GM19351 (cell line): ENCODE measurements at regions not wholly inside any gene's neighbourhood (a gene's known extent, or its start where the extent isn't known, plus 50 kb on each side); places are given as distances from the start of the nearest gene placed in this dataset.

Experiments
- ATAC-seq: cut with Tn5 transposase; IDR thresholded peaks from one replicate; pipeline ENCODE4 v1.9.1; 2021; ENCODE audit warnings: mild to moderate bottlenecking, moderate library complexity; ENCODE audit not compliant: unreplicated experiment

DNA sequence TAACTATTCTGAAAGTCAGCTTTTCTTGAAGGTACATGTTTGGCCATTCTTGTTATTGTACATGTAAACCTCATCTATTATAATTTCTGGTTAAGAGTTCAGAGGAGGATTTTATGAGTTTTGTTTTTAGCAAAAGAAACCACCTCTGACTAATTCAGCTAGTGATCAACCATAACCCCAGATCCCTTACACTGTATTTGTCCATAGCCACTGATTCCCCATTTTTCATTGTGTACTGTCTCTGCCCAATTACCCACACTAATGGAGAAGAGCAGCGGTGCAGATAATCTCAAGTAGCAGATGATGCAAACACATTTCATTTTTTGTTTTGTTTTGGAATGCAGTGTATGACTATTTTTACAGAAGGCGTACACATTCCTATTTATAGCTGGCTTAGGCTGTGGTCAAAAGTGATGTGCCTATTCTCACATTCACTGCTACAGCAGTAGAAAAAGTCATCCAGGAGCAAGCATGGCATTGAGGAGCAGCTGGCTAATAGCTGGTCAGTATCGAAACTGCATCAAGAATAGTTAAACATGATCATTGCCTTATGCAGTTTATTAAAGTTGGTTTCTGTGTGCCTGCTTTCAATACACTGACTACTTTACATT is 988.3 kb downstream of the DTWD2 start:
- peak; percentile 80 for ATAC-seq

DNA sequence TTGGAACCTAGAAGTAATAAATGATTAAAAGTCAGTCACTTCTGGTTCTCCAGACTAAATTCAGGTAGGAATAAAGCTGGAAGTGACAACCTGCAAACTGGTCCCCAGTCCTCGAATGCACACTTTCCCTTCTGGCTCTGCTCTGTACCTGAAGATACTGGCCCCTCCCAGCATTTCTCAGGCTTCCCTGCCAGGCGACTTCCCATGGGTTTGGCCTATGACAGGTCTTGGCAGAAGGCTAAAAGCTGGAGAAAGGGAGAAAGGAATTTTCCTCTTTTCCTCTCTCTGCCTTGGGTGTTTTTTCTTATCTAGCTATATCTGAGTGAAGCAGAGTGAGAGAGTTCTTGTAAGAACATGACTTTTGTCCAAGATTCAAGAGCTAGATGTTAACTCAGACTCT is 1005.7 kb downstream of the DTWD2 start:
- ATAC-seq: no peak

DNA sequence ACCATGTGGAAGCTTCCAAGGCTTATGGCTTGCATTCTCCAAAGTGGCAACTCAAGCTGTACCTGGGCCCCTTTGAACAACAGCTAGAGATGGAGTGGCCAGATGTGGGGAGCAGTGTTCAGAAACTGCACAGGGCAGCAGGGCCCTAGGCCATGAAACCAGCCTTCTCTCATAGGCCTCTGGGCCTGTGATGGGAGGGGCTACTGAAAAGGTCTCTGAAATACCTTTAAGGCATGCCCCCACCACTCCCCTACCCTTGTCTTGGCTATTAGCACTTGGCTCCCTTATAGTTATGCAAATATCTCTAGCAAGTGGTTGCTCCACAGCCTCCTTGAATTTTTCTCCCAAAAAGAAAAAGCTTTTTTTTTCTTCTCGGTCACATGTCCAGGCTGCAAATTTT is 1014.6 kb downstream of the DTWD2 start:
- no peak for ATAC-seq

- no peak for ATAC-seq
These were observed 1032.5 kb downstream of the DTWD2 start for GRCh38 chr5:117955831-117956230.

DNA sequence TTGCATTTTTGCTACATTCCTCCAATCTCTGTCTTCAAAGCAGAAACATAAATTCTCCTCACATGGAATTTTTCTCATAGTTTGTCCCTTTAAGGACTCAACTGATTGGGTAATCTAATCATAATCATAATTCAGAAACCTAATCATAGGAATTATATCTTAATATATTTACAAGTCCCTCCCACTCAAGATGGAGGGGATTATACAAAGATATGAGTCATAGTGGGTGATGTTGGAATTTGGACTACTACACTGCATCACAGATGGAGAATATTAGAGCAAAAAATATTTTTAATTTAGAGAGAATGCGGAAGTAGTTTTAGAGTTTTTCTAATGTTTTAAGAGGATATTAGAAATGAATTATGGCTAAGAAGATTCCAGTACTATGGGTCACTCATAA is 1034.0 kb downstream of the DTWD2 start:
- ATAC-seq: no peak

DNA sequence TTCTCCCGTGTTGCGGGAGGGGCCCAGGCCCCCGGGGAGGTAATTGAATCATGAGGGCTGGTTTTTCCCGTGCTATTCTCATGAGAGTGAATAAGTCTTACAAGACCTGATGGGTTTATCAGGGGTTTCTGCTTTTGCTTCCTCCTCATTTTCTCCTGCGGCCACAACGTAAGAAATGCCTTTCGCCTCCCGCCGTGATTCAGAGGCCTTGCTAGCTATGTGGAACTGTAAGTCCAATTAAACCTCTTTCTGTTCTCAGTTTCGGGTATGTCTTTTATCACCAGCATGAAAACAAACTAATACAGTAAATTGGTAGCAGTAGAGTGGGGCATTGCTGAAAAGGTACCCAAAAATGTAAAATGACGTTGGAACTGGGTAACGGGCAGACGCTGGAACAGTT is 1035.1 kb downstream of the DTWD2 start:
- ATAC-seq: no peak

DNA sequence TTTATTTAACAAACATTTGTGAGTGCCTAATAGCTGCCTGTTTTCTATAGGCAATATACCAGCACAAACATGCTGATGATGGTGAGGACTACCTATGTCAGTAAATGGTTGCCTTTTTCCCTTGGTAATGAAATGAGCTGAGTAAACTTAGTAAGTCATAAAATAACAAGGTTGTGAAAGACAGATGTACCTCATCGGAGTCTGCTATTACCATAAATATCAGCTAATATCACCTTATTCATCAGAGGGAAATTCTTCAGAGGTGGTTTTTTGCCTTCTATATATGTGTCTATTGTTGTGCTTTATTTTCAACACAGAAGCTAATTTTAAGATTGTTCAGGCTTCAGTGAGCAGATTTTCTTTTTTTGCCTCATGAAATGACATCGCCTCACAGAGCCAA is 1040.5 kb downstream of the DTWD2 start:
- ATAC-seq: no peak

GRCh38 chr5:117947121-117947520 is 1041.2 kb downstream of the DTWD2 start:
- no peak for ATAC-seq

- no peak for ATAC-seq
These were observed 1043.1 kb downstream of the DTWD2 start for GRCh38 chr5:117945258-117945657.

GRCh38 chr5:117943541-117943940 is 1044.8 kb downstream of the DTWD2 start:
- ATAC-seq: no peak

GRCh38 chr5:117942861-117943519 is 1045.4 kb downstream of the DTWD2 start:
- ATAC-seq: no peak

GRCh38 chr5:117893211-117893610 is 1095.1 kb downstream of the DTWD2 start:
- ATAC-seq: no peak

GRCh38 chr5:117892360-117892759 is 1096.0 kb downstream of the DTWD2 start:
- no peak for ATAC-seq

DNA sequence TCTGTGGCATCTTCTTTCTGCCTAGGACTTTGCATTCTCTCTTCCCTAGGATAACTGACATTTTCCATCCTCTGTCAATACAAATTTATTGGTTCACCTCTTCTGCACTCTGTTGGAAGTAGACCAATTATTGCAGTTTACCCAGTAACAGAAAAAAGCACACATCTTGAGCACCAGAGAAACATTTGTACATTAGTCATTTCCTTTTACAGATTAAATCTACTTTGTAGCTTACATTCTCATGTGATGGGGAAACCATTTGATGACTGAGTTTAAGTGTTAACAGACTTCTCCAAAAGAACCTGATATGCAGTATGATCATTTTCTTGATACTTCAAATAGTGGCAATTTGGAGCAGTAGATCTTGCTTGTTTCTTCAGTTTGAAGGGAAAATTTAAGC is 1098.8 kb downstream of the DTWD2 start:
- no peak for ATAC-seq

DNA sequence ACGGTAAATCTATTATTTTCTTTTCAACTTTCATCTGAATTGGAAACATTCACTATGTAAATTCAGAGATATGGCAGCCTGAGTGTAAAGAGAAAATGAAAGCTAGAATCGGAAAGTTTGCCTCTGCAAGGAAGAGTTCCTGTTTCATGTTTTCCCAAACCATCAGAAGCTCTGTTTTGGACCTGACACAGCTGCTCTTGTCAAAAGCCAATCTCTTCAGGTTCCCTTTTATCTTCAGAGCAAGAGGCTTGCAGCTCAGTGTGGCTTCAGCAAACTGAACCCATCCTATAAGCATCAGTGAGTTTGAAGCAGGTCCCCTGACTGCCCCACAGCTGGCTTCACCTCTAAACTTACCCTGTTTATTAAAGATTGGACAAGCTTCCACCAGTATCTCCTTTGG is 1099.7 kb downstream of the DTWD2 start:
- peak; percentile 84 for ATAC-seq

- ATAC-seq: no peak
These were observed 1106.7 kb downstream of the DTWD2 start for GRCh38 chr5:117881426-117882230.

DNA sequence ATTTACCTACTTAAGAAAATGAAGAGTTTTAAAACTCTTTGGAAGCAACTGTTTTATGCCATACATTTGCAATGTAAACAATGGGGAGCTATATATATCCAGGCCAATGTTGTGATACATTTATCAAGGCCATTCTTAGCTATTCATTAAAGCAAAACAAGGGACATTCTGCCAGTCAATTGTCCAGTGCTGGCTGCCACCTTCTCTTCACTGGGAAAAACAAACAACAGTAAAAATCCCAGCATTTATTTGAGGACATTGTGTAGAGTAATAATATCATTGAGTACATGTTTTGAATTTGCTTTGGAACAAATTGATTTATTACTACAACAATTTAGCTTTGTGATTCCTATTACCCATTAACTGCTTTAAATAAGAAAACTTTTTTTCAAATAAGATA is 1107.4 kb downstream of the DTWD2 start:
- ATAC-seq: no peak

GRCh38 chr5:117877731-117878130 is 1110.6 kb downstream of the DTWD2 start:
- ATAC-seq: no peak

DNA sequence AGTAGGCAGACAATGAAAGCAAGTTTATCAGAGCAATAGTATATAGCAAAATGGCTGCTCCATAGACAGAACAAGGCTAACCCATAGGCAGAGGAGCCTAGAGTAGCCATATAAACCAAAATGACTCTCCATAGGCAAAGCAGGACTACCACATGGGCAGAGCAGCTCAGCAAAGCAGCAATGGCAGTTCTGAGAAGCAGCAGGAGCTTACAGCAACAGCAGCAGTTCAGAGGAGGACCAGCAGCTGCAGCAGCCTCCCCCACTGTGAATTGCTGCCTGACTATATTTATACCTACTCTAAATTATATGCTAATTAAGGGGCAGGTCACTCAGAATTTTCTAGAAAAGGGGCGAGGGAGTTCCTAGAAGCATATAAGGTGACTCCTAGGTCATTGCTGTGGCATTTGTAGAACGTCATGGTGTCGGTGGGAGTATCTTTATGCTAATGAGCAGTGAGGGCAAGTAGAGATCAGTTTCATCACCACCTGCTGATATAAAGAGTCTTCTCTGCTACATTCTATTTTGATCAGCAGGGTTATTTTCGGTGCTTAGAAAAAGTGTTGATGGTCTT is 1115.5 kb downstream of the DTWD2 start:
- ATAC-seq: no peak

DNA sequence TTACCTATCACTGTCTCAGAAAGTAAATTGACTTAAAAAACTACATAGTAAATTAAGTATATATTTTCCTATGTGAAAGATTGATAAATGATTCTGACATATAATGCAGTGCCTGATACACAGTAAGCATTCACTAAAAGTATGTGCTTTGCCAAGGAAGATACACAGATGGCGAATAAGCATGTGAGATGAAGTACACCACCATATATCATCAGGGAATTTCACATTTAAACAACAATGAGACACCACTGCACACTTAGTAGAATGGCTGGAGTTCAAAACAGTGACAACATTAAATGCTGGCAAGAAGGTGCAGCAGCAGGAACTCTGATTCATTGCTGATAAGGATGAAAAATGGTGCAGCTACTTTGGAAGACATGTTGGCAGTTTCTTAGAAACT is 1118.8 kb downstream of the DTWD2 start:
- ATAC-seq: no peak

GRCh38 chr5:117863586-117864296 is 1124.6 kb downstream of the DTWD2 start:
- ATAC-seq: no peak
